ENCODE measurements at regions not wholly inside any gene's neighbourhood (a gene's known extent, or its start where the extent isn't known, plus 50 kb on each side); places are given as distances from the start of the nearest gene placed in this dataset.

- Mint-ChIP-seq H3K27ac (no peak overlapping the region), H3K36me3 (0 out of 2 replicates have a peak, but pooled peaks cover 2% of the 10 kb centered on the region), H3K27me3 (ENCODE audit: low read depth) (no peaks in the 10 kb centered on the region), H3K9me3 (peaks cover 4% of the 10 kb centered on the region; the same call in 1 of the 2 replicates), H3K4me3 (no peak overlapping the region), H3K4me1 (no peaks in the 10 kb centered on the region)
- DNase-seq (ENCODE audit: low spot score) (no peak), ATAC-seq (no peak)
- ChIA-PET CTCF (interaction anchor here (1.5 kb wide), 1 partner anchor 19 kb away, joined by 6 read pairs; no protein-coding TSS in a partner anchor), POLR2A (interaction anchor here (0.5 kb wide), 1 partner anchor 17 kb away, joined by 3 read pairs; no protein-coding TSS in a partner anchor)
- TF ChIP-seq ZNF425 (CRISPR knock-in tag; conservative IDR thresholded peaks at IDR 0.05) (no peak), TP53 (CRISPR knock-in tag; IDR thresholded peaks at IDR 0.05) (no peak), FOXJ3 (CRISPR knock-in tag; IDR thresholded peaks at IDR 0.05; ENCODE audit: borderline replicate concordance) (no peak), ZNF416 (CRISPR knock-in tag; IDR thresholded peaks at IDR 0.05) (no peak), SP1 (CRISPR knock-in tag; conservative IDR thresholded peaks at IDR 0.05) (no peak), ESRRA (CRISPR knock-in tag; IDR thresholded peaks at IDR 0.05; ENCODE audit: borderline replicate concordance) (no peak), ZNF396 (CRISPR knock-in tag; IDR thresholded peaks at IDR 0.05; ENCODE audit: borderline replicate concordance) (no peak)
- TF ChIP-seq, protein P1, sequence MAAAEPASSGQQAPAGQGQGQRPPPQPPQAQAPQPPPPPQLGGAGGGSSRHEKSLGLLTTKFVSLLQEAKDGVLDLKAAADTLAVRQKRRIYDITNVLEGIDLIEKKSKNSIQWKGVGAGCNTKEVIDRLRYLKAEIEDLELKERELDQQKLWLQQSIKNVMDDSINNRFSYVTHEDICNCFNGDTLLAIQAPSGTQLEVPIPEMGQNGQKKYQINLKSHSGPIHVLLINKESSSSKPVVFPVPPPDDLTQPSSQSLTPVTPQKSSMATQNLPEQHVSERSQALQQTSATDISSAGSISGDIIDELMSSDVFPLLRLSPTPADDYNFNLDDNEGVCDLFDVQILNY (CRISPR knock-in tag; IDR thresholded peaks at IDR 0.05), result no peak
- TF ChIP-seq, protein P2, sequence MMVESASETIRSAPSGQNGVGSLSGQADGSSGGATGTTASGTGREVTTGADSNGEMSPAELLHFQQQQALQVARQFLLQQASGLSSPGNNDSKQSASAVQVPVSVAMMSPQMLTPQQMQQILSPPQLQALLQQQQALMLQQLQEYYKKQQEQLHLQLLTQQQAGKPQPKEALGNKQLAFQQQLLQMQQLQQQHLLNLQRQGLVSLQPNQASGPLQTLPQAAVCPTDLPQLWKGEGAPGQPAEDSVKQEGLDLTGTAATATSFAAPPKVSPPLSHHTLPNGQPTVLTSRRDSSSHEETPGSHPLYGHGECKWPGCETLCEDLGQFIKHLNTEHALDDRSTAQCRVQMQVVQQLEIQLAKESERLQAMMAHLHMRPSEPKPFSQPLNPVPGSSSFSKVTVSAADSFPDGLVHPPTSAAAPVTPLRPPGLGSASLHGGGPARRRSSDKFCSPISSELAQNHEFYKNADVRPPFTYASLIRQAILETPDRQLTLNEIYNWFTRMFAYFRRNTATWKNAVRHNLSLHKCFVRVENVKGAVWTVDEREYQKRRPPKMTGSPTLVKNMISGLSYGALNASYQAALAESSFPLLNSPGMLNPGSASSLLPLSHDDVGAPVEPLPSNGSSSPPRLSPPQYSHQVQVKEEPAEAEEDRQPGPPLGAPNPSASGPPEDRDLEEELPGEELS (CRISPR knock-in tag; IDR thresholded peaks at IDR 0.05), result no peak
- TF ChIP-seq, protein P3, sequence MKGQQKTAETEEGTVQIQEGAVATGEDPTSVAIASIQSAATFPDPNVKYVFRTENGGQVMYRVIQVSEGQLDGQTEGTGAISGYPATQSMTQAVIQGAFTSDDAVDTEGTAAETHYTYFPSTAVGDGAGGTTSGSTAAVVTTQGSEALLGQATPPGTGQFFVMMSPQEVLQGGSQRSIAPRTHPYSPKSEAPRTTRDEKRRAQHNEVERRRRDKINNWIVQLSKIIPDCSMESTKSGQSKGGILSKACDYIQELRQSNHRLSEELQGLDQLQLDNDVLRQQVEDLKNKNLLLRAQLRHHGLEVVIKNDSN (CRISPR knock-in tag; IDR thresholded peaks at IDR 0.05), result no peak
Measured at GRCh38 chr18:1604751-1605150, 700.1 kb downstream of the ADCYAP1 start.

GRCh38 chr18:1618364-1618763 is 713.7 kb downstream of the ADCYAP1 start:
- ChIA-PET POLR2A (no interaction called here), CTCF (no interaction called here)

DNA sequence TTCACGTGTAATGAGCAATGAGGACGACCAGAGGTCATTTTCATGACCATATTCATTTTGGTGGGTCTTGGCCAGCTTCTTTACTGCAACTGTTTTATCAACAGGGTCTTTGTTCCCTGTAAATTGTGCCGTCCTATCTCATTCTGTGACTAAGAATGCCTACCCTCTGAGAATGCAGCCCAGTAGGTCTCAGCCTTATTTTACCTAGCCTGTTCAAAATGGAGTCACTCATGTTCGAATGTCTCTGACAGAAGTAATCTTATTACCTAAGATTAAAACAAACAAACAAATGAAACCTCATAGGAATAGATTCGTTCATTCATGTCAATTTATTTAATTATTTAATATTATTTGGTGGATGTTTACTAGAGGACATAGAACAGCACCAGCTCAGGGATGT is 714.8 kb downstream of the ADCYAP1 start:
- H3K9me3 Mint-ChIP-seq, result peaks cover 15% of the 10 kb centered on the region
- TF ChIP-seq ZNF416 (CRISPR knock-in tag; IDR thresholded peaks at IDR 0.05), result no peak
- no peak for TF ChIP-seq NR2C2 (CRISPR knock-in tag; IDR thresholded peaks at IDR 0.05)
- TF ChIP-seq, protein P4, sequence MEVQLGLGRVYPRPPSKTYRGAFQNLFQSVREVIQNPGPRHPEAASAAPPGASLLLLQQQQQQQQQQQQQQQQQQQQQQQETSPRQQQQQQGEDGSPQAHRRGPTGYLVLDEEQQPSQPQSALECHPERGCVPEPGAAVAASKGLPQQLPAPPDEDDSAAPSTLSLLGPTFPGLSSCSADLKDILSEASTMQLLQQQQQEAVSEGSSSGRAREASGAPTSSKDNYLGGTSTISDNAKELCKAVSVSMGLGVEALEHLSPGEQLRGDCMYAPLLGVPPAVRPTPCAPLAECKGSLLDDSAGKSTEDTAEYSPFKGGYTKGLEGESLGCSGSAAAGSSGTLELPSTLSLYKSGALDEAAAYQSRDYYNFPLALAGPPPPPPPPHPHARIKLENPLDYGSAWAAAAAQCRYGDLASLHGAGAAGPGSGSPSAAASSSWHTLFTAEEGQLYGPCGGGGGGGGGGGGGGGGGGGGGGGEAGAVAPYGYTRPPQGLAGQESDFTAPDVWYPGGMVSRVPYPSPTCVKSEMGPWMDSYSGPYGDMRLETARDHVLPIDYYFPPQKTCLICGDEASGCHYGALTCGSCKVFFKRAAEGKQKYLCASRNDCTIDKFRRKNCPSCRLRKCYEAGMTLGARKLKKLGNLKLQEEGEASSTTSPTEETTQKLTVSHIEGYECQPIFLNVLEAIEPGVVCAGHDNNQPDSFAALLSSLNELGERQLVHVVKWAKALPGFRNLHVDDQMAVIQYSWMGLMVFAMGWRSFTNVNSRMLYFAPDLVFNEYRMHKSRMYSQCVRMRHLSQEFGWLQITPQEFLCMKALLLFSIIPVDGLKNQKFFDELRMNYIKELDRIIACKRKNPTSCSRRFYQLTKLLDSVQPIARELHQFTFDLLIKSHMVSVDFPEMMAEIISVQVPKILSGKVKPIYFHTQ (CRISPR knock-in tag; IDR thresholded peaks at IDR 0.05), result no peak
- peaks cover 2% of the 10 kb centered on the region; the same call in 1 of the 2 replicates for H3K4me1 Mint-ChIP-seq

More at GRCh38 chr18:1618364-1618763, 713.7 kb downstream of the ADCYAP1 start:
- ATAC-seq (no peak), DNase-seq (ENCODE audit: low spot score) (no peak)
- TF ChIP-seq NFATC4 (CRISPR knock-in tag; IDR thresholded peaks at IDR 0.05) (no peak), MYBL2 (CRISPR knock-in tag; IDR thresholded peaks at IDR 0.05) (no peak), ZMAT4 (CRISPR knock-in tag; IDR thresholded peaks at IDR 0.05) (no peak)
- Mint-ChIP-seq H3K9me3 (peaks cover 15% of the 10 kb centered on the region), H3K36me3 (no peaks in the 10 kb centered on the region), H3K27ac (no peak overlapping the region), H3K4me1 (peaks cover 6% of the 10 kb centered on the region; the same call in 1 of the 2 replicates), H3K4me3 (no peak overlapping the region), H3K27me3 (ENCODE audit: low read depth) (no peaks in the 10 kb centered on the region)

More for the DNA sequence above, 714.8 kb downstream of the ADCYAP1 start:
- ATAC-seq (no peak), DNase-seq (ENCODE audit: low spot score) (no peak)
- H3K4me3 Mint-ChIP-seq, result no peak overlapping the region
- POLR2A ChIA-PET, result no interaction called here
- no peaks in the 10 kb centered on the region for H3K27me3 Mint-ChIP-seq (ENCODE audit: low read depth)
- H3K27ac Mint-ChIP-seq, result no peak overlapping the region
- H3K36me3 Mint-ChIP-seq, result no peaks in the 10 kb centered on the region
- CTCF ChIA-PET, result no interaction called here

Measured in WTC11 (cell line).